B cell (primary cell): ENCODE measurements at regions not wholly inside any gene's neighbourhood (a gene's known extent, or its start where the extent isn't known, plus 50 kb on each side); places are given as distances from the start of the nearest gene placed in this dataset.
A peak's percentile ranks its signal among the peaks of the same experiment; 100 is the strongest.

ENCODE experiments used
- ATAC-seq: fragments of 200-7000 bp; cut with Tn5 transposase; one replicate; pipeline ENCODE4 v1.10.0; 2021; ENCODE audit warnings: low read depth, mild to moderate bottlenecking, moderate number of reproducible peaks, moderate library complexity
- CTCF ChIA-PET: fragments of 350-600 bp; sonication (Branson Sonifier 250); formaldehyde crosslinking; loops from one replicate; lab custom pipeline; 2021; ENCODE audit warnings: antibody characterized with exemption, inconsistent platforms; lab: Charles Lee
- POLR2A ChIA-PET: fragments of 350-600 bp; sonication (Branson Sonifier 250); formaldehyde crosslinking; loops from one replicate; lab custom pipeline; 2021; ENCODE audit warnings: antibody characterized with exemption; lab: Charles Lee
- DNase-seq: peaks from one replicate; pipeline ENCODE4 v3.0.0; 2013
- H2AFZ ChIP-seq: 2 replicates; pipeline ENCODE4 v1.6.1; 2012; ENCODE audit warnings: mild to moderate bottlenecking, low read depth, low read length; ENCODE audit not compliant: insufficient read depth, poor library complexity, severe bottlenecking
- H3K27ac ChIP-seq, 2 donors: 1 replicate in 1 of 2; 2 replicates in 1 of 2; pipeline ENCODE4 v1.5.1; 2012 to 2013; ENCODE audit warnings: low read length in 2 of 2, mild to moderate bottlenecking in 2 of 2, moderate library complexity in 1 of 2
- H3K27me3 ChIP-seq, 4 experiments: fragments of 200-600 bp in 1 of 4; sonication (generic) in 1 of 4; replicated peaks in 1 of 4; 1 replicate in 2 of 4; 2 replicates in 2 of 4; pipeline versions ENCODE4 v1.6.1 to v1.7.0; 2013 to 2016; ENCODE audit warnings: low read length in 3 of 4, mild to moderate bottlenecking in 2 of 4, mixed read lengths in 1 of 4, moderate library complexity in 1 of 4; ENCODE audit not compliant: insufficient read depth in 4 of 4, control insufficient read depth in 3 of 4; ENCODE audit errors: control extremely low read depth in 1 of 4
- H3K36me3 ChIP-seq, 2 experiments: replicated peaks in 1 of 2; 1 replicate in 1 of 2; 2 replicates in 1 of 2; pipeline versions ENCODE4 v1.6.1 to v1.7.1; 2013; ENCODE audit warnings: low read length in 1 of 2; ENCODE audit not compliant: insufficient read depth in 2 of 2, control insufficient read depth in 1 of 2; ENCODE audit errors: control extremely low read depth in 1 of 2, extremely low read depth in 1 of 2
- H3K4me1 ChIP-seq, 2 donors: fragments of 200-600 bp in 1 of 2; sonication (generic) in 1 of 2; 1 replicate in 1 of 2; 2 replicates in 1 of 2; pipeline versions ENCODE4 v1.5.1 to v1.6.1; 2013 to 2017; ENCODE audit warnings: low read length in 2 of 2; ENCODE audit not compliant: control insufficient read depth in 2 of 2, insufficient read depth in 2 of 2
- H3K4me2 ChIP-seq: replicated peaks from 2 replicates; pipeline ENCODE3; 2012; ENCODE audit warnings: mild to moderate bottlenecking, low read depth, low read length; ENCODE audit not compliant: poor library complexity, severe bottlenecking
- H3K4me3 ChIP-seq, 5 experiments: fragments of 200-600 bp in 1 of 5; sonication (generic) in 1 of 5; 1 replicate in 3 of 5; 2 replicates in 2 of 5; pipeline versions ENCODE4 v1.5.1 to v1.7.0; 2011 to 2016; ENCODE audit warnings: low read length in 4 of 5, mild to moderate bottlenecking in 4 of 5, low read depth in 2 of 5, control low read depth in 1 of 5, moderate library complexity in 1 of 5; ENCODE audit not compliant: insufficient read depth in 1 of 5; ENCODE audit errors: control extremely low read depth in 1 of 5, extremely low read depth in 1 of 5
- H3K79me2 ChIP-seq: fragments of 200-600 bp; sonication (generic); one replicate; pipeline ENCODE4 v1.6.0; 2016; ENCODE audit warnings: low read length; ENCODE audit not compliant: control insufficient read depth, insufficient read depth
- H3K9ac ChIP-seq: fragments of 200-600 bp; sonication (generic); 2 replicates; pipeline ENCODE4 v1.6.1; 2017; ENCODE audit warnings: mild to moderate bottlenecking, low read length, moderate library complexity
- H3K9me3 ChIP-seq, 3 donors: one replicate each; pipeline versions ENCODE4 v1.6.1 to v1.7.1; 2013; ENCODE audit warnings: low read length in 2 of 3; ENCODE audit not compliant: control insufficient read depth in 2 of 3, insufficient read depth in 1 of 3; ENCODE audit errors: control extremely low read depth in 1 of 3
- H4K20me1 ChIP-seq: 2 replicates; pipeline ENCODE4 v1.6.0; 2012; ENCODE audit warnings: mild to moderate bottlenecking, low read length; ENCODE audit not compliant: insufficient read depth, control insufficient read depth, poor library complexity, severe bottlenecking
- H3K27ac Mint-ChIP-seq: one replicate; pipeline ENCODE4 v1.8.0; 2021; ENCODE audit warnings: mixed read lengths
- H3K27me3 Mint-ChIP-seq: one replicate; pipeline ENCODE4 v1.8.0; 2021; ENCODE audit warnings: mixed read lengths
- H3K4me1 Mint-ChIP-seq: one replicate; pipeline ENCODE4 v1.8.0; 2021; ENCODE audit warnings: mixed read lengths
- H3K4me3 Mint-ChIP-seq: one replicate; pipeline ENCODE4 v1.8.0; 2021; ENCODE audit warnings: mixed read lengths
- H3K9me3 Mint-ChIP-seq: one replicate; pipeline ENCODE4 v1.8.0; 2022; ENCODE audit warnings: mixed read lengths; ENCODE audit not compliant: insufficient read depth
- CTCF ChIP-seq: fragments of 200-600 bp; IDR thresholded peaks from one replicate; pipeline ENCODE4 v1.8.0; 2022; ENCODE audit warnings: antibody characterized with exemption, mild to moderate bottlenecking
- EZH2 ChIP-seq: IDR thresholded peaks from 2 replicates; pipeline ENCODE4 v1.6.1; 2012; ENCODE audit warnings: borderline replicate concordance, low read depth, mild to moderate bottlenecking, moderate library complexity, low read length; ENCODE audit not compliant: insufficient read depth, poor library complexity, severe bottlenecking
- intact Hi-C: fragments of 100-400 bp; cut with micrococcal nuclease; formaldehyde crosslinking; loops from one replicate; pipeline ENCODE4 v1.10.0; 2022

- intact Hi-C loops: no loop called here
- Histone ChIP-seq H4K20me1 (no peaks in the 10 kb centered on the region), H3K27ac (no peak overlapping the region), H3K9me3 (peaks cover 0 to 3% (median 0%) of the 10 kb centered on the region in 3 donors), H3K9ac (no peak overlapping the region), H3K36me3 (no peaks in the 10 kb centered on the region), H2AFZ (no peak overlapping the region), H3K4me2 (peak overlapping the region; percentile 26), H3K4me1 (peaks cover 3 to 19% of the 10 kb centered on the region in 2 donors), H3K79me2 (no peaks in the 10 kb centered on the region), H3K4me3 (no peak overlapping the region), H3K27me3 (peaks cover 0 to 4% (median 0%) of the 10 kb centered on the region in 4 experiments)
- ATAC-seq (no peak), DNase-seq (no peak)
- TF ChIP-seq EZH2 (no peak), CTCF (no peak)
- H3K4me1 Mint-ChIP-seq: peaks cover 12% of the 10 kb centered on the region
- POLR2A ChIA-PET: no interaction called here
- peak overlapping the region; percentile 12 for H3K4me3 Mint-ChIP-seq
- no peaks in the 10 kb centered on the region for H3K9me3 Mint-ChIP-seq
- CTCF ChIA-PET: no interaction called here
- H3K27ac Mint-ChIP-seq: no peak overlapping the region
- H3K27me3 Mint-ChIP-seq: peaks cover 3% of the 10 kb centered on the region
These were observed 63.5 kb downstream of the CAVIN2 start for GRCh38 chr2:191783416-191783815.
